GM19463 (cell line): ENCODE measurements at regions not wholly inside any gene's neighbourhood (a gene's known extent, or its start where the extent isn't known, plus 50 kb on each side); places are given as distances from the start of the nearest gene placed in this dataset.

Experiments used
- ATAC-seq: cut with Tn5 transposase; IDR thresholded peaks from one replicate; pipeline ENCODE4 v1.9.1; 2021; ENCODE audit warnings: mild to moderate bottlenecking, moderate library complexity; ENCODE audit not compliant: unreplicated experiment

DNA sequence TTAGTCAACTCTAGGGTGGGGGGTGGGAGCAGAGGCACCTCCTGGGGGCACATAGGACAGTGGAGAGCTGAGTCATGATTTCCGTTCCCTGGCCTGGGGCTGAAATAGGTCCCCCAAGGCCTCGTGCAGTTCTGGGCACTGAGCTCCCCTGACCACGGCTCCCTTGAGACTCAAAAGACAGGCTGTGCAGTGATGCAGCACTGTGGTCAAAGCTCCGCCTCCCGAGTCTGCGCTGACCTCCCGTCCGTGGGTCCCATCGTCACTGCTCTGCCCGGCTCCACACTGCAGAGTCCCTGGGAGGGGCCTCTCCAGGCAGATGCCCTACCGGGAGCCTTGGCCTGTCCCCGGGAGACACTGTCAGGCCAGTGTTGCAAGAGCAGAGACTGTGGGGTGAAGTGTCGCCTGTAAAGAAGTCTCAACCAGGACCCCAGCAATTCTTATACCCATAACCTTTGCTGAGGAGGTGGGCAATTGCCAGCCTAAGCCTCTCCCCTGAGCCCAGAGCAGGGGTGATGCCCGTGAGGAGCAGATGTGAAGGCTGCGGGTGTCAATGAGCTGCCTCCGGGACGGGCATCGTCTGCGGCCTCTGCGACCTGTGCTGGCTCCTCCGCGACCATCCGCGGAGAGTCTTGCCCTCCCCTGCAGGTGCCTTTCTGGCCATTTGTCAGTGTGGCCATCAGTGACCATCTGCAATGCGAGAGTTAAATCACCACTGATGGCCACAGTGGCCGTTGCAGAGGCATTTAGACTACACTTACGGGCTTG is 877.3 kb downstream of the BRD1 start:
- ATAC-seq: no peak

DNA sequence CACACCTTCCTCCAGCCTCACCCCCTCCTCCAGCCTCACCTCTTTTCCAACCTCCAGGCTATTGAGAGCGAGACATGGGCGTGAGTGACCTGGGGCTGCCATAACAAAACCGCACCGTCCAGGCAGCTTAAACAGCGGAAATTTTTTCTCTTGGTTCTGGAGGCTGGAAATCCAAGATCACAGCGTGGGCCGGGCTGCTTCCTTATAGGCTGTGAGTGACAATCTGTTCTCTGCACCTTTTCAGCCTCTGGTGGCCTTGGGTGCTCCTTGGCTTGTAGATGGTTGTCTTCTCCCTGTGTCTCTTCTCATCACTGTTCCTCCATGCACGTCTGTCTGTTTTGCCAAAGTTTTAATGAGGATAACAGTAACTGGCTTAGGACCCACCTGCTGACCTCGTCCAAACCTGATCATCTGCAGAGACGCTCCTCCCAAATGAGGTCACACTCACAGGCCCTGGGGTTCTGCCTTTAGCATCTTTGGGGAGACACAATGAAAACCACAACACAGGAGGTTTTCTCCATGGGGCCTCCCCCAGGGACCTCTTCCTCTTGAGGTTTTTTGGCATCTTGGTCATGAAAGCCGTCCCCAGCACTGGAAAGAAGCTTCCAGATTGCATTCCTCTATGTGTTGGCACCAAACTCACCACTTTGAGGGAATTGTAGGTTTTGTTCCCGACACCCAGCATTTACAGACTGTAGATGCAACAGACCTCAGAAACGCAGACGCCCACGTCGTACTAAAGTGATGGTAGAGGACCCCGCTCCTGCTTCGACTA is 878.1 kb downstream of the BRD1 start:
- no peak for ATAC-seq

DNA sequence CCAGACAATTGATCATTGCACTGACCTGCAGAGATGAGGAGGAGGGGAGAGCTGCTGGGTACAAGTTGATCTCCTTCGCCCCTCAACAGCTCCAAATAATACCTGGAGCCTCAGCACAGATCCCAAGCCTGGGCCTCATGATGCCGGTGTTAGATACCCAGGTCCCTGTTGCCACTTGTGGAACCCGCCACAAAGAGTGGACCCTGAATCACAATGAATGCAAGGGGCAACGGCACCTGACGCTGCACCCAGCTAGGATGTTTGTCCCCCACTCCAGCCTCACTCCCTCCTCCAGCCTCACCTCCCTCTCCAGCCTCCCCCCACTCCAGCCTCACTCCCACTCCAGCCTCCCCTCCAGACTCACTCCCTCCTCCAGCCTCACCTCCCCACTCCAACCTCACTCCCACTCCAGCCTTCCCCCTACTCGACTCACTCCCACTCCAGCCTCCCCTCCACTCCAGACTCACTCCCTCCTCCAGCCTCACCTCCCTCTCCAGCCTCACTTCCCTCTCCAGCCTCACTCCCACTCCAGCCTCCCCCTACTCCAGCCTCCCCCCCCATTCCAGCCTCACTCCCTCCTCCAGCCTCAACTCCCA is 879.0 kb downstream of the BRD1 start:
- ATAC-seq: no peak

DNA sequence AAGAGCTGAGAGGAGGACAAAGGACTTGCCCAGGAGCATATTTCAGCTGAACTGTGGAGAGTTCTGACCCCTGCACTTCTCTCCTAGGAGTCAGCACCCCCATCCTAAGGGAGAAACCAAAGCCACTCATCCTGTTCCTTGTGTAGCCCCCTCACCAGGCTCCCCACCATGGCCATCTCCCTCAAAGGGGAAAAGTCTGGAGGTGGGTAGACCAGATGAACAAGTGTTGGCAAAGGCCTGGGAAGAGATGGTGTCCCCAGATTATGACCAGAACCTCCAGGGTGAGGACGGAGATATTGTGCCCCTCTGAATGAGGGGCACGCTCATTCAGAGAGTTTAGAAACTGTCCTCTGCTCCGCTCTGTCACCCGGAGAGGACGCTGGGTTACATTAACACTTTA is 880.0 kb downstream of the BRD1 start:
- ATAC-seq: no peak

DNA sequence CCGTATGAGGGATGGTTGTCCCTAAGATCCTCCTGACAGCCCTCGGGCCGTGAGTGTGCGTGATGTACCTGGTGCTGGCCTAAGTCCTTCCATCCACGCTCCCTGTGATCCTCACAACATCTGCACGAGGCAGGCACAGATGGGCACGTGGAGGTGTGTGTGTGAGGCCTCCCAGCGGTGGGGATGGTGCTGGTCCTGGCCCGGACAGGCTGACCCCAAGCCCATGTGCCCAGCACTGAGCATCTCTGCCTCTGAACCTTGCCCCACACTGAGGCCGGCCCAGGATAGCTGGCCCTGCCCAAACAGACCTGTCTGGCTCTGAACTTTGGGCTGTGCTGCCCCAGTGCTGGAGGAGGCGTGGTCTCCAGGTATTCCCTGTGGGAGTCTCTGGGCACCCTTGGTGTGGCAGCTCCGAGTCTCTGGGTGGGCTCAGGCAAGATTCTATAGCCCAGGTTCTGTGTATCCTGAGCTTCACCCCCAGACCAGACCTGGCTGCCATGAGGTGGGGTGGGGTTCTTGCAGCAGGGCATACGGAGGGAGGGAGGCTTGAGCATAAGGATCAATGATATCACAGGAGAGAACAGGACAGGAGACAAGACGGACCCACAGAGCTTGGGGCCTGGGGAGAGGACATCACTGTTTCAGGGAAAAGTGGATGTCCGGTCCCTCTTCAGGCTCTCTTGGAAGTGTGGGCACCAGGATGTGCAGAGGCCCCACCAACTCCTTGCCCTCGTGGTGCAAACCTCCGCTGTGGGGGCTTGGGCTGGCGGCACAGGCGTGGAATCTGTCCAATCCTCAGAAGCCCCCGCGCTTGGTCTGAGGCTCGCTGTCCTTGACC is 881.8 kb downstream of the BRD1 start:
- ATAC-seq: no peak

DNA sequence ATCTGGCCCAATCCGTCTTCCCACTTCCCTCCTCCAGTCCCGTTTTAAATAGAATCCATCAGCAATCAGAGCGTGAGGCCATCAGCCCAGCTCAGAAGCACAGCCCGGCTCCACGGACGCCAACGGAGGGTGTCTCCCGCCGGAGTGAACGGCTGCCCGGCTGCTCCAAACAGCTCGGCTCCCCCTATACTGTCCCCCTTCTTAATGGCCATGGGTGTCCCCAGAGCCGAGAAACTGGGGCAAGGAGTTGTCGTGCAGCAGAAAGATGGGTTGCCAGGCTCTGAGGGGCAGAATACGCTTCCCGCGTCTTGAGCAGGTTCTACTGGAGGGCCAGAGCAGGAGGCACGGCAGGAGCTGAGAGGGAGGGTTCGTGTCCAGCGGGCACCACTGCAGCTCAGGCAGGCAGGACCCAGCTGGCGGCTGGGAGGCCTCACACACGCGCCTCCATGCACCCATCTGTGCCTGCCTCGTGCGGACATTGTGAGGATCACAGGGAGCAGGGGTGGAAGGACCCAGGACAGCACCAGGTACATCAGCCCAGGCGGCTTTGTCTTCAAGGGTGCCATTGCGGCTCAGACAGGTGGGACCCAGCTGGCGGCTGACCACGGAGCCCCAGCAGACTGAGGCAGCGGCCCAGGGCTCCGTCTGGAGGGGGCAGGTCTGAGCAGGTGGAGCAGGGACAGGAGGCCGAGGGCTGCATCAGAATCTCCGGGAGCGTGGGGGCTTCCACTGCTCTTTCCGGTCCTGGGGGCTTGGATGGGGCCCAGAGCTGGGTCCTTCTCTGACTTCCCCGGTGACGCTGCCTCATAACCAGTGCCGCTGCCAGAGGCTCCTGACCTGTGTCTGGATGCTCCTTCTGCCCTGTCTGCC is 882.7 kb downstream of the BRD1 start:
- ATAC-seq: no peak

- ATAC-seq: no peak
Measured at GRCh38 chr22:48944433-48944750, 883.3 kb downstream of the BRD1 start.

DNA sequence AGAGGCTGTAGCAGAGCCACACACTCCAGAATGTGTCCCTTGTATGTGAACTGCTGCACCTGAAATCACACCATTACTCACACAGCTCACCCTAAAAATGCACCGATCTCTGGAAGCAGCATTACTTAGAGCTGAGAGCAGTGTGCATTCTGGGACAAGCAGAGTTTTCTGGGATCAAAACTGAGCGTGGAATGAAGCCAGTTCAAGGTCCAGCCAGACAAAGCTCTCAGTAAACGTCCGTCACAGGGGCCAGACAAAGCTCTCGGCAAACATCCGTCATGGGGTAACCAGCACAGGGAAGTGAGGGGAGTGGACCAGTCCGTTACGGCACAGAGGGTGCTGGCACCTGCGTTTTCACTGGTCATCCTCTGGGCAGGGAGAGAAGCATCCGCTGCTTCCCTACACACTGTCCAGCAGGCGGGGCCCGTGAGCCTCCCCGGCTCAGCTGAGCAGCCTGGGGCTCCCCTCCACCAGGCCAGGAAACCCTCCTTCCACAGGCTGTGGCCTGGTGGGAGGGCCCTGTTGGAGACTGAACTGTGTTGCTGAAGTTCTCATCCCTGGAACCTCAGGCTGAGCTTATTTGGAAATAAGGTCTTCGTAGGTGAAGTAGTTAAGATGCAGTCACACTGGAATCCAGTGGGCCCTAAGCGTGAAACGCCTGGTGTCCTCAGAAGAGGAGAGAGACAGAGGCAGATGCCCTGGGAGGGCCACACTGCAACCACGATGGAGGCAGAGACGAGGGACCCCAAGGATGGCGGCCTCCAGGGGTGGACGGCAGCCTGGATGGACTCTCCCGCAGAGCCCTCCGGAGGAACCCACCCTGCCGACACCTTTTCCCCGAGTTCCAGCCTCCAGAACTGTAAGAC is 883.9 kb downstream of the BRD1 start:
- ATAC-seq: no peak

DNA sequence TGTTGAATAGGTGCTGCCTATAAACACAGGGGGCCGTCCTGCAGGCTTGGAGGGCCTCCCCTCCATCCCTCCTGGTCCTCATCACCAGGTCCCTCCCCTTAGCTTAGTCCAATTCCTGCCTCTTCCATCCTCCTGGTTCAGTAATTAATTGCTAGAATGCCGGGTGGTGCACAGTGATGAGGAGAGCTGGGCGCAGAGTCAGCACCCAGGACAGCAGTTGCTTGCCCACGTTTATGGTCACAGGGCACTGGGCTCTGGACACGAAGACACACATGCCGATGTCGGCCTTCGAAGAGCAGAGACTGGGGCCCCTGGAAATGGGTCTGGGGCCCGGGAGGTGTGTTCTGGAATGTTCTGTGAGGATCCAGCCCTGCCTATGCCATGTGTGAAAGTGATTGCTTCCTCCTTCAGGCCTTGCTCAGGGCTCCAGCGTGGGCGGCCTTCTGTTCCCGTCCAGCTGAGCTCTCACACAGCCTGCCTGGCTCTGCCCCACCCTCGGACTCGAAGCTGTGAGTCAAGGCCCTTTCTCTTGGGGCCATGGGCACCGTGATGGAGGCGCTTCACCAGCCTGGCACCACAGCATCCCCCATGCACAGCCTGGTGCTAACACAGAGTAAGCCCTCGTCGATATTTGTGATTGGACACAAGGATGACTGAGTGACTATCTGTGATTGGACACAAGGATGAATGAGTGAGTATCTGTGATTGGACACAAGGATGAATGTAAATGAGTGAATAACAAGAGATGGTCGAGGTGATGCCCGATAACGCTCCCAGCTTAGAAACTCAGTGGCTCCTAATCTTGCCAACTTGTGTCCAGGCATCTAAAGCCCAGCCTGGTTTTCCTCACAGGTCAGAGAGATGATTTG is 884.7 kb downstream of the BRD1 start:
- ATAC-seq: no peak

GRCh38 chr22:48941903-48942575 is 885.6 kb downstream of the BRD1 start:
- no peak for ATAC-seq

- no peak for ATAC-seq
Measured at GRCh38 chr22:48941033-48941902, 886.4 kb downstream of the BRD1 start.

DNA sequence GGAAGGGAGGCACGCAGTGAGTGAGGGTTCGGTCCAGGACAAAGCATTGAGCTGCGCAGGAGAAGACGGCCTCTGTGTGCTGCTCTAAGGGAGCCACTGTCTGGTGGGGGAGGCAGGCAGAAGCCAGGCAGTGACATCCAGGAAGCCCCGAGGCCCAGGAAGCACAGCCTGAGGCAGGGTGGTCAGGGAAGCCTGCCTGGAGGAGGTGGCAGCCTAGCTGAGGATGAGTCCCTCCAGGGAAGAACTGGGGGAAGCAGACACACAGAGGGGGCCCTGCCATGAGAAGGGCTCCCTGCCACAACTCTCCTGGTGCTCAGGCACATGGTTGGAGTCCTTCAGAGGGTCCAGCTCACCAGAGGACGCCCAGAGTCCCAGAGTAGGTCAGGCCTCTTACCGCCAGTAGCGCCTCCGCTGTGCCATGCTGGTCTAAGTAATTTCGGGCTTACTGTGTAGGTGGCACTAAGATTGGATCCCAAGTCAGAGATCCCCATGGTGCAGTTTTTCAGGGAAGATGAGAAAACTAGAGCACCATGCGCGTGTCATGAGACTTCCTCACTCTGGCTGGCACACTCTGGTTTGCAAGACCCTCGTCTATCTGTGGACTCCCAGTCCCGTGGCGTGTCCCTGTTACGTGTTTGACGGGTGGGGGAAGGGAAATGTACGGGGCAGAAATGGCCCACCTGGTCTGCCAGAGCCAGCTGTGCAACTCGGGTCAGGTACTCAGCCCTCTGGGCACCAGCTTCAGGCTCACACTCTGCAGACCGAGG is 887.2 kb downstream of the BRD1 start:
- ATAC-seq: no peak

- no peak for ATAC-seq
Measured at GRCh38 chr22:48939441-48940265, 888.0 kb downstream of the BRD1 start.

GRCh38 chr22:48938741-48939140 is 888.9 kb downstream of the BRD1 start:
- no peak for ATAC-seq

DNA sequence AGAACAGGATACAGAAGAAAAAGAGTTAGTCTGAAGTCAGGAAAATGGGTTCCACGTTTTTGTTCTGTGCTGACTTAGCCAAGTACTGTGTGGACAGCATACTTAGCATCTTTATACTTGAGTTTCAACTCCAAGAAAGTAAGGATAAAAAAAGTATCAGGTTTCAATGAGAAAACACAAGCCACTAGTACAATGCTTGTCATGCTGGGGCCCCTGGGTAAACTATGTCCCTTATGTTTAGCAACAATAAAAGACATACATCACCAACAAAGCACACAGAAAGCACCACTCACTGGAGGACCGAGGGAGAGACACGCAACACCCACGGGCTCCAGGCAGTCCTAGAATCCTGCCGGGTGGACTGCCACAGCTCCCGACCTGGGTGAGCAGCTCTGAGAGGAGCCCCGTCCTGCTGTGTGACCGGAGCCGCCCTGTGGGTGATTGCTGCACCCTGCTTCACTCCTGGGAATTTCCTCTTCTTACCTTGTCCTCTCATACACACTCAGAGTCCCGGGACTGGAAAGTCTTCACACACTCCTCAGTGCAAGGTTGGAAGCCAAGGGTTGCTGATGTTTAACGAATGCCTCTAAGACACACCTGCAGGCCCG is 890.5 kb downstream of the BRD1 start:
- ATAC-seq: no peak
